Eye (tissue), 1 donor: ENCODE measurements at regions not wholly inside any gene's neighbourhood (a gene's known extent, or its start where the extent isn't known, plus 50 kb on each side); places are given as distances from the start of the nearest gene placed in this dataset.
"Not testable (repeated sequence)": the region's sequence is repeated elsewhere in the genome, so short reads cannot be mapped to it uniquely, and the experiment has no call there.

ENCODE experiments used
- DNase-seq: peaks from one replicate; pipeline ENCODE4 v3.0.0-alpha.2; 2015

- peak; percentile 51 for DNase-seq
Observed at GRCh38 chr2:84038866-84039265, 420.2 kb downstream of the SUCLG1 start.

- DNase-seq, result no peak
Observed at GRCh38 chr2:84033347-84033974, 425.6 kb downstream of the SUCLG1 start.

GRCh38 chr2:84031312-84032050, 427.6 kb downstream of the SUCLG1 start:
- no peak for DNase-seq

- DNase-seq, result no peak
Observed at GRCh38 chr2:84029903-84030575, 429.0 kb downstream of the SUCLG1 start.

- DNase-seq, result no peak
Observed at GRCh38 chr2:84026818-84027217, 432.3 kb downstream of the SUCLG1 start.

GRCh38 chr2:84022810-84023431, 436.2 kb downstream of the SUCLG1 start:
- peak; percentile 86 for DNase-seq

GRCh38 chr2:84017010-84017409, 442.1 kb downstream of the SUCLG1 start:
- DNase-seq, result no peak

GRCh38 chr2:84016183-84016582, 442.9 kb downstream of the SUCLG1 start:
- no peak for DNase-seq

- DNase-seq, result no peak
Observed at GRCh38 chr2:83997889-83998288, 461.2 kb downstream of the SUCLG1 start.

GRCh38 chr2:83994633-83995179, 464.4 kb downstream of the SUCLG1 start:
- DNase-seq, result no peak

- no peak for DNase-seq
Observed at GRCh38 chr2:83993873-83994632, 465.0 kb downstream of the SUCLG1 start.

- DNase-seq, result no peak
Observed at GRCh38 chr2:83991992-83992391, 467.1 kb downstream of the SUCLG1 start.

GRCh38 chr2:83990636-83991035, 468.4 kb downstream of the SUCLG1 start:
- no peak for DNase-seq

GRCh38 chr2:83976628-83977027, 482.5 kb downstream of the SUCLG1 start:
- DNase-seq, result not testable (repeated sequence)

GRCh38 chr2:83972128-83972527, 487.0 kb downstream of the SUCLG1 start:
- no peak for DNase-seq

GRCh38 chr2:83971547-83971946, 487.5 kb downstream of the SUCLG1 start:
- DNase-seq, result no peak

- DNase-seq, result no peak
Observed at GRCh38 chr2:83970217-83970929, 488.7 kb downstream of the SUCLG1 start.

GRCh38 chr2:83969085-83969484, 490.0 kb downstream of the SUCLG1 start:
- DNase-seq, result no peak

- no peak for DNase-seq
Observed at GRCh38 chr2:83967854-83968253, 491.2 kb downstream of the SUCLG1 start.

- DNase-seq, result not testable (repeated sequence)
Observed at GRCh38 chr2:83966946-83967345, 492.1 kb downstream of the SUCLG1 start.

- DNase-seq, result no peak
Observed at GRCh38 chr2:83961512-83961911, 497.6 kb downstream of the SUCLG1 start.

- no peak for DNase-seq
Observed at GRCh38 chr2:83960371-83960770, 498.7 kb downstream of the SUCLG1 start.
